Bone marrow (tissue), 2 donors: ENCODE measurements at regions not wholly inside any gene's neighbourhood (a gene's known extent, or its start where the extent isn't known, plus 50 kb on each side); places are given as distances from the start of the nearest gene placed in this dataset.
"Not testable (repeated sequence)": the region's sequence is repeated elsewhere in the genome, so short reads cannot be mapped to it uniquely, and the experiment has no call there.

Source experiments
- DNase-seq, 2 donors: peaks; one replicate each; lab custom pipeline; 2025; lab: John Stamatoyannopoulos, UW

DNA sequence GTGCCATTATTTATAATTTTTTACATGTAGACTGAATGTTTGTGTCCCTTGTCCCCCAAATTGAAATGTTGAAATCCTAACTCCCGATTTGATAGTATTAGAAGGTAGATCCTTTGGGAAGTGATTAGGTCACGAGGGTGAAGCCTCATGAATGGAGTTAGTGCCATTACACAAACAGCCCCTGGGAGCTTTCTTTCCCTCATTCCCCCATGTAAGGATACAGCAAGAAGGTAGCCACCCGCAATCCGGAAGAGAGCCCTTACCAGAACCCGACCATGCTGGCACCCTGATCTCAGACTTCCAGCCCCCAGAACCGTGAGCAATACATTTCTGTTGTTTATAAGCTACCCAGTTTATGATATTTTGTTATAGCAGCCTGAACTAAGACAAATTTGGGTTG, 143.2 kb downstream of the NPIPB5 start:
- DNase-seq = no peak

DNA sequence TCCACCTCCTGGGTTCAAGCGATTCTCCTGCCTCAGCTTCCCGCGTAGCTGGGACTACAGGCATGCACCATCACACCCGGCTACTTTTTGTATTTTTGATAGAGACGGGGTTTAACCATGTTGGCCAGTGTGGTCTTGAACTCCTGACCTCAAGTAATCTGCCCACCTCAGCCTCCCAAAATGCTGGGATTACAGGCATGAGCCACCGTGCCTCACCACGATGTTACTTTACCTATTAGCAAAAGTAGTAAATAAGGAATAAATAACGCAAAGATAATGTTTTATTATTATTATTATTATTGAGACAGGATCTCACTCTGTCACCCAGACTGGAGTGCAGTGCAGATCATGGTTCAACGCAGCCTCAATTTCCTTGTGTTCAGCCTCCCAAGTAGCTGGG, 145.9 kb downstream of the NPIPB5 start:
- not testable (repeated sequence) for DNase-seq

DNA sequence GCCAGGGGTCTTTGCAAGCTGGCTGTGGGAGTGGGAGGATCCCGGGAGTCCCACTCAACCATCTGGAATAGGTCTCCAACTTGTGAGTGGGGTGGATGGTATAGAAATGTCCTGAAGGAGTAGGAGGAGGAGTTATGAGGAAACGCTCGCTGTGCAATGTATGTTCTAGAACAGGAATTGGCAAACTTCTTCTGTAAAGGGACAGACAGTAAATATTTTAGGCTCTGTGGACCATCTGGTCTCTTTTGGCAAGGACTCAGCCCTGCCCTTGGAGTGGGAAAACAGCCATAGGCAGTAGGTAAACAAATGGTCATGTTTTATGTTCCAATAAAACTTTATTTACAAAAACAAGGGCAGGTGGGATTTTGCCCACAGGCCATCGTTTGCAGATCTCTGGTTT, 149.2 kb downstream of the NPIPB5 start:
- DNase-seq = no peak

DNA sequence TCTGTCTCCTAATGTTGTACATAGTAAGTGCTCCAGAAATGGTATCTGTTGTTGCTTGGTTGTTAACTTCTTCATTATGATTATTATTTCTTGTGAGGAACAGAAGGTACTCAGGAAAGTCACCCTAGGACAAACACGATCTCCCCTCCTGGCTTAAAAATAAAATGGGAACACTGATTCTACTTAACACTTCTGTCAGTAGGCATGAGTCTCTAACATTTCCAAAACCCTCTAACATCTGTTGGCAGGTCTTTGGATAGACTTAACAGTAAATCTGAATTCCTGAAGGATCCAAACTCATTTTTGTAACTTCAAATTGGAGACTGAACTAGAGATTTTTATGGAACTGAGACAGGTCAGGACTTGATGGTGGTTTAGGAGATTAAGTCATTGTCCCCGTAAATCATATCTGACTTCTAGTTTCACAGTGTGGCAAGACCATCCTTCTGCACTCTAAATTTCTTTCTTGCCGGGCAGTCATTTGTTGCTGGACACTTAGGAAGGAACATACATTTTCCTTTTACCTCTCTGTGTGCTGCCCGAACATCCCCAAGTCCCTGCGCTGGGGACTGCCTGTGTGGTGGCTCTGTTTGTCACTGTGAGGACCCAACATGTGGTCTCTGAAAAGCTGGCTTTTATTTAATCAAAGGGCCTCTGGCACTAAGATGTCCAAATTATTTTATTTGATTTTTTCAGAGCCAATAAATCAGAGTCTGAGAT, 149.9 kb downstream of the NPIPB5 start:
- no peak for DNase-seq

DNA sequence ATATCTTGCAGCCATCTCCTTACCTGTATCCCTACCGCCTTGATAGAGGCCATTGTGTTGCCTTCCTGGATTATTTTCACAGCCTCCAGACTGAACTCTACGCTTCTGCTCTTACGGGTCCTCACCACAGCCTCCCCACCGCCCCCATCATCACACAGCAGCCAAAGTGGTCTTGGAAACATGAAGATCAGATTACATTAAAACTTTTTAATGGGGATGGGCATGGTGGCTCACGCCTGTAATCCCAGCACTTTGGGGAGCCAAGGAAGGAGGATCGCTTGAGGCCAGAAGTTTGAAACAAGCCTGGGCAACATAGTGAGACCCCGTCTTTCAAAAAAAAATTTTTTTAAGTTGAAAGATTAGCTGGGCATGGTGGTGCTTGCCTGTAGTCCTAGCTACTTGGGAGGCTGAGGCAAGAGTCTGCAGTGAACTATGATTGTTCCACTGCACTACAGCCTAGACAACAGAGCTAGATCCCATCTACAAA, 150.5 kb downstream of the NPIPB5 start:
- no peak for DNase-seq

DNA sequence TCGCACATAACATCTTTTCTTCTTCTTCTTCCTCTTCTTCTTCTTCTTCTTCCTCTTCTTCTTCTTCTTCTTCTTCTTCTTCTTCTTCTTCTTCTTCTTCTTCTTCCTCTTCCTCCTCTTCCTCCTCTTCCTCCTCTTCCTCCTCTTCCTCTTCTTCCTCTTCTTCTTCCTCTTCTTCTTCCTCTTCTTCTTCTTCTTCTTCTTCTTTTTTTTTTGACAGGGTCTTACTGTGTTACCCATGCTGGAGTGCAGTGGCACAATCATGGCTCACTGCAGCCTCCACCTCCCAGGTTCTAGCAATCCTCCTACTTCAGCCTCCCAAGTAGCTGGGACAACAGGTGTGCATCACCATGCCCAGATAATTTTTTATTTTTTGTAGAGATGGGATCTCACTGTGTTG, 151.0 kb upstream of the HS3ST2 start:
- DNase-seq = not testable (repeated sequence)

DNA sequence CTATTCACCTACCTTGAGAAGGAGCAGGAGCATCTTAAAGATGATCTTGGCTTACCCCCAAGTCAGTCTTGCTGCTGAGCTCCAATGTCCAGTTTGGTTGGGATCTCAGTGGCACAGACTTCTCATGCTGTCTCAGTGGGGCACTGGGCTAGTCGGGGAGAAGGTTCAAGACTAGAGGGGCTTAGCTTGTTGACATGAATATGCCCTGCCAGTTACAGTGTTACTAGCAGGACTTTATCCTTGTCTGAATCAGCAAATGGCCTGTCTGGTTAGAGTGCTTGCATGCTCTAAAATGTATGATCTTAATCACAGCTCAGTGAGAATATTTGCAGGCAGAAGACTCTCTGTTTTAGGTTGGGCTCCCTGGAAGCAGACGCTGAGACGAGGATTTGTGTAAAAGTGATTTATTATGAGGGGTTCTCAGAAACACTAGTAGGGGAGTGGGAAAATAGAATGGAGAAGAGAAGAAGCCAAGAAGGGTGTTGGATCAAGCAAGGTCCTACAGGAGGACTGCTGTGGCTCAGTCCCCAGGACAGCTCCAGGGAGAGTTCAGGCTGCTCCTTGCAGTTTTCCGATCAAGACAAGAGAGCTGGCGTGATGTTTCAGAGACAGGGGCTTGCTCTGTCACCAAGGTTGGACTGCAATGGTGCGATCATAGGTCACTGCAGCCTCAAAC, 150.4 kb upstream of the HS3ST2 start:
- no peak for DNase-seq

DNA sequence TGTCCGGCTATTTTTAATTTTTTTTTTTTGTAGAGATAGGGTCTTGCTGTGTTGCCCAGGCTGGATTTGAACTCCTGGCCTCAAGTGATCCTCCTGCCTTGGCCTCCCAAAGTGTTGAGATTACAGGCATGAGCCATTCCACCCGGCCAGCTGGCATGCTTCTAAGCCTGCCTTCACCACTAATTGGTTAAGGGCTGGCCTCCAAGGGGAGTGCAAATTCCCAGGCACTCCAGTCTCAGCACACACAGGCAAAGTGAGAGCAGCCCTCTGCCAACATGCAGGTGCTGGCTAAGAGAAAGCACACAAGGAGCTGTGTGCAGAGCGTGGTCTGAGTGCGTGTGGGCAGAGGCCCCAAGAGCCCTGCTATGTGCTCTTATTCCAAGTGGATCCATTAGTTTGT, 149.8 kb upstream of the HS3ST2 start:
- no peak for DNase-seq

DNA sequence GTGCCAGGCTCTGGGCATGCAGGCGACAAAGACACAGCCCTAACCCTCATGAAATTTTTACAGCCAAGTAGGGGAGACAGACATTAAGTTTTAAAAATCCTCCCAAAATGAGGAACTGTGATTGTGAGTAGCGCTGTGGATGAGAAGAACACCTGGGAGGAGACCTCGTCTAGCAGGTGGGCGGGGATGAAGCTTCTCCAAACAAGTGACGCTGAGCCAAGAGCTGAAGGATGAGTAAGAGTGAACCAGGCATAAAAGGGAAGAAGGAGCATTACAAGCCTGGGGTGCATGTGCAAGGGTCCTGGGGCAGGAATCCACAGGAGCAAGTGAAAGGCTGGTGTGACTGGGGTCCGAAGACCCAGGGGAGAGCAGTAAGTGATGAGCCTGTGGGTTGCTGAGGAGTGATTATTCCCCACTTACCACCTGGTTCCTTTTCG, 149.4 kb upstream of the HS3ST2 start:
- no peak for DNase-seq

DNA sequence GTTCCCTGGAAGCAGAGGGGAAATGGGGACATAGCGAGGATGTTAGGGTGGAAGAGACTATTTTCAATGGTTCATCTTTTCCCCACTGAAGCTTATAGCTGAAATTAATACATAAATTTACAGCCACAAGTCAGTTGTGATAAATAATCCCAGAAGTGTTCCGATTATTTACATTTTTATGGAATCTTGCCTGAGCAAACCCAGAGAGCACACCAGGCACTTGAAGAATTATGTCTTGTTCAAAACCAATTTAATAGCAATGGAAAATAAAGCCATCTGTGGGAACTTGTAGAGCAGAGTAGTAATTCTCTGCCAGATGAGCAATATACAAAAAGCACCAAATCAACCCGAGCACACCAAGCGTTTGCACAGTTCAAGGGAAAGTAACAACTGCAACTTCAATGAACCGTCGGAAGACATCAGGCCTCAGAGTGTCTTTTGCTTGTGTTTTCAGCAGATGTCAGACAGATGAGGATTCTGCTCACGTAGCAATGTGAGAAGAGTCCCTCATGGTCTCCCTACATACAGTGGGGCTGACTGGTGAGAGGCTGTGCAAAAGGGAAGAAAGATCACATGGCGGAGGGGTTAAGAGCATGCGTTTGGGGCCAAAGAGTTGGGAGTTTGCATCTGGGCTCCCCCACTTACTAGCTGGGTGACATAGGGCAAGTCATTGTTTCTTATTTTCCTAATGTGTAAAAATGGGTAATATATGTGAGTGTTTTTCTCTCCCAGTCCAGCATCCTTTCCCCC, 148.7 kb upstream of the HS3ST2 start:
- DNase-seq = no peak

DNA sequence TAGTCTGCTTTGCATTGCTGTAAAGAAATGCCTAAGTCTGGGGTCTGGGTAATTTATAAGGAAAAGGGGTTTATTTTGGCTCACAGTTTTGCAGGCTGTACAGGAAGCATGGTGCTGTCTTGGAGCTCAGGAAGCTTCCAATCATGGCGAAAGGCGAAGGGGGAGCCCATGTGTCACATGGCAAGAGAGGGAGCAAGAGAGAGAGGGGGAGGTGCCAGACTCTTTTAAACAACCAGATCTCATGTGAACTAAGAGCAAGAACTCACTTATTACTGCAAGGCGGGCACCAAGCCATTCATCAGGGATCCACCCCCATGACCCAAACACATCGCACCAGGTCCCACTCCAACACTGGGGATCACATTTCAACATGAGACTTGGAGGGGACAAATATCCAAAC, 148.2 kb upstream of the HS3ST2 start:
- no peak for DNase-seq

DNA sequence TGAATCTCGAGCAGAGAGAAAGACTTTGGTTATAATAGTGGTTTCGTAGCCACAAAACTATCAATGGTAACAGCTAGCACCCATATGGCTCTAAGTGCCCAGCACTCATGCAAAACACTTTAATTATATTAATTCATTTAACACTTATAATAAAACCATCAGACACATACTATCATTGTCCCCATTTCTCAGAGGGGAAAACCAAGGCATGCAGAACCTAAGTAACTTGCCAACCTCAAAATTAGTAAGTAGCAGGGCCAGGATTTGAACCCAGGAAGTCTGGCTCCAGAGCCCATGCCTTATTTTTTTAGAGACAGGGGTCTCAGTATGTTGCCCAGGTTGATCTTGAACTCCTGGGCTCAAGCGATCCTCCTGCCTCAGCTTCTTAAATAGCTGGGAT, 145.6 kb upstream of the HS3ST2 start:
- no peak for DNase-seq

DNA sequence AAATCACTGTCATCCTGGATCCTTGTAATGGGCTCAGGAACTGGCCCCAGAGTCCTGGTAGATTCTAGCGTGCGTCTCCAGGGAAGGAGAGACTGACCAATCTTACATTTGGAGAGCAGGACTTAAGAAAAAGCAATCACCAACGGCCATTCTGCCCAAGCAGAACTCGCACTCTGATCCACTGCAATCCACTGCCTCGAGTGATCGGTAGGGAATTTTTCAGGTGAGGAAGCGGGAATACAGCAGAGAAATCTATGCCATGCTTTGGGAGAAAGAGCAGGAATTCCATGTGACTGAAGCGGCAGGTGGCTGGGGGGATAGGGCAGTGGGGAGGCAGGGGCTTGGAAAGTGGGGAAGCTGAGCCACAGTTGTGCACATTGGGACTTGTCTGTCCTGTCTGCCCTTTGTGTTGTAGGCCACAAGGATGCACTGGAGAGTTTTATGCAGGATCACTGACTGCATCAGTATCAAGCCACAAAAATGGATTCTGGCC, 143.9 kb upstream of the HS3ST2 start:
- no peak for DNase-seq

DNA sequence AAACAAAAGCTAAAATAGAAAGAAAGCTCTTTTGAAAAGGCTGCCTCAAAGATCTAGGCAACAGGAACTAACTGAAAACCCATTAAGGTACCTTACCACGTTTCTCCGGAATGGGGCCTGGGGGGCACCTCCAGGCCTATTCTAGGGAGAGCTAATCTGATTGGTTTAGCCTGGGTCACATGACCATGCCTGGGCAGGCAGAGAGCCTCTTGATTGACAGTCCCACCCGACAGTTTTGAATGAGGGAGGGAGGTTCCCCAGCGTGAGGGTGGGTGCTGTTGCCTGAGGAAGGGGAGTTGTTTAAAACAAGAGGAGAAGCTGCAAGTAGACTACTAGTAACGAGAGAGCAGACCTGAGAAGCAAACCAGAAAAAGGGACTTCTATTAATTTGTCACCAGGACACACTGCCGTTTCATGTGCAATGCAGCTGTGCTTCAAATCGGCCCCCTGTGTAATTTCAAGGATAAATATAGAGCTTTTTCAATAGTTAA, 143.4 kb upstream of the HS3ST2 start:
- DNase-seq = no peak

DNA sequence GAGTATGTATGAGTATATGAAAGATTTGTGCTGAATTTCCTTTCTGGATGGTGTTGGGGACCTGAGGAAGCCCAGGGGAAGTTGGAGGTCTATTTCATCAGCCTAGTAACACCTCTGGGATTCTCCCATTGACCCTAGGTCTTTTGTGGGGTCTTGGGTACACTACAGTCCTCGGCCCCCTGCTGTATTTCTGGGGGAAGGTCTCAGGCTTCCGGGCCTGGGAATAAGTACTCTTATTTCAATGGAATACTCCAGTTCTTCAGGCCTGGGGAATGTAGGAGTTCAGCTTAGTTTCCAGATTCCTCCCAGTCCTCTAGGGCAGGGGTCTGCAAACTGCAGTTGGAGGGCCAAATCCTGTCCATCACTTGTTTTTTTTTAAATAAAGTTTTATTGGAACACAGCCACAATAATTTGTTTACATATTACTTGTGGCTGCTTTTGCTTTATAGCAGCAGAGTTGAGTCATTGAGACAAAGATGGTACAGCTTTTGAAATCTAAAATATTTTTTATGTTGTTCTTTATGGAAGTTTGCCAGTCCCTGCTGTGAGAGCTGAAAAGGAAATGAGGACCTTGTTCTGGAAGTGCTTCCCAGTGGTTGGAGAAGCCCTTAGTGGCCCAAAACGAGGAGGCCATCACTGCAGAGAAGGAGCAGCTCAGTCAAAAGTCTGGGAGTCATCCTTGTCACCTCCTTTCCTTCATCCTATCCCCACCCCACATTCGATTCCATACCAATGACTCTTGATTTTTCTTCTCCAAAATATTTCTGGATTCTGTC, 142.5 kb upstream of the HS3ST2 start:
- DNase-seq = no peak

DNA sequence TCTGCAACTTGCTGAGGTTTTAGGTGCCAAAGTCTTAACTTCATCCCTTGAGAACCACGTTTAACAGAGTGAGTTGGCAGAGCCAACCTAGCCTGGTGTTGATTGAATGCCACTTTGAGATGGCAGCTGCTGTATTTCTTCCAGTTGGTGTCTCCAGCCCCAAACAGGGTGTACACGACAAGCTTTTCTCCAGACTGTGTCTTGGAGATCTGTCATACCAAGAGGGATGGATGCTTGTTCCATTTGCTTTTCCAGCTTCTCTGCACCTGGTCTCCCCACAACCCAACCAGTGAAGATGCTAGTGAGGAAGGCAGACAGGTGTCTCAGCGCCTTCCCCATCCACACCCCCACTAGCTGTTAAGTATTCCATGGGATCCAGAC, 141.1 kb upstream of the HS3ST2 start:
- no peak for DNase-seq

DNA sequence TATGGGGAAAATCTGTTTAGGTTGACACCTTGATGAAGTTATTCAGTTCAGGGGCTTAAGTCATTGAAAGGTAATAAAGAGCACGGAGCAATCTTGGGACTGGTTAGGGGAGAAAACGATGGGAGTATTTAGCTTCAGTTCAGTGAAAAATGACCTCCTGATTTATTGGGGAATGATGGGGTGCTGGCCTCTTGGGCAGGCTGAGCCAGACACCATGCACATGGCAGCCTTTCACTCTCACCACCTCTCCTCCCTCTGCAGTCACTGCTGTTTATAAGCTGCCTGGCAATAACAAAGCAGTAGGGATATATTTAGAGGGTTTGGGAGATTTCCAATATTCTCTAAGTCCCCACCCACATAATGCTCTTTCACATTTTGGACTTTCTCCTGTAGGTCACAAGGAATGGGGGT, 140.5 kb upstream of the HS3ST2 start:
- no peak for DNase-seq

DNA sequence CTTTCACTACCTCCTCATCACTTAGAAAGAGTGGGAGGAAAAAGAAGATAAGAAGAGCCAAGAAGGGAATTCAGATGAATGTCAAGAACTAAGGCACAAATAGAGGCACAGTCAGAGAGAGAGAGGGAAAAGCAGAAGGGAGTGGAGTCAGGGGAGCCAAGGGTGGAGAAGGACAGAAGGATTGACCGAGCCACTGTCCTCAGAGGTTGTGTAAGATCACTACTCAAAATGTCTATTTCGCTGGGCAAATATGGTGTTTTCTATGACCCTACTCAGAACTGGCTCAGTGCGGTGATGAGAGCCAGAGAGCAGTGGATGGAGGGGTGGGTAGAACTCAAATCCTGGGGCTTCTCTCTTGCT, 139.2 kb upstream of the HS3ST2 start:
- no peak for DNase-seq

DNA sequence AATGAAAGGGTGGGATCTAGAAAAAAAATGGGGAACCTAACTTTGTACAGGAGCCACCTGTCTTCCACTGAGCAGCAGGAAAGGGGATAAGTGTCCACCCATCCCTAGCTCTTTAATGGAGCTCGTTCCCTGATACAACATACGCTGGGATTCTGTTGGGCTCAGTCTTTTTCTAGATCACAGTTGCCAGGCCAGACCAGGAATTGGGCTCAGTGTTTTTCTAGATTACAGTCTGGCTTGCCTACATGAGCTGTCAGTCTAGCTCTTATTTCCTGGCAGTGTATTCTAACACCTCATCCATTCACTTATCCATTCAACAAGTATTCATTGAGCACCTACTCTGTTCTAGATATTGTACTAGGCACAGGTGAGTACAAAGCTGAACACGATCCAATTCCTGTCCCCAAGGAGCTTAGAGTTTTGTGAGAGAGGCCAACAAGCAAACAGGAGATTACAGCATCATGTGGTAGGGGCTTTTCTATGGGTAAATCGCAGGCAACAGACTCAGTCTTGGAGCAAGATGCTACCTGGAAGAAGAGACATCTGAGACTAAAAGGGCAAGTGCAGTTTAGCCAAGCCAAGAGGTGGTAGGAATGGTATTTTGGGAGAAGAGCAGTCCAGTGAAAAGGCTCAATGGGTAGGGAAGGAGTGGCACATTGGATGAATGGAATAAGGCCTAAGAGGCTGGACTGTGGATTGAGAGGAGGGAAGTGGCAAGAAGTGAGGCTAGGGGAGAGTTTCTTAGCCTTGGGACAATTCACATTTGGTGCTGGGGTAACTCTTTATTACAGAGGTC, 138.0 kb upstream of the HS3ST2 start:
- DNase-seq = no peak

DNA sequence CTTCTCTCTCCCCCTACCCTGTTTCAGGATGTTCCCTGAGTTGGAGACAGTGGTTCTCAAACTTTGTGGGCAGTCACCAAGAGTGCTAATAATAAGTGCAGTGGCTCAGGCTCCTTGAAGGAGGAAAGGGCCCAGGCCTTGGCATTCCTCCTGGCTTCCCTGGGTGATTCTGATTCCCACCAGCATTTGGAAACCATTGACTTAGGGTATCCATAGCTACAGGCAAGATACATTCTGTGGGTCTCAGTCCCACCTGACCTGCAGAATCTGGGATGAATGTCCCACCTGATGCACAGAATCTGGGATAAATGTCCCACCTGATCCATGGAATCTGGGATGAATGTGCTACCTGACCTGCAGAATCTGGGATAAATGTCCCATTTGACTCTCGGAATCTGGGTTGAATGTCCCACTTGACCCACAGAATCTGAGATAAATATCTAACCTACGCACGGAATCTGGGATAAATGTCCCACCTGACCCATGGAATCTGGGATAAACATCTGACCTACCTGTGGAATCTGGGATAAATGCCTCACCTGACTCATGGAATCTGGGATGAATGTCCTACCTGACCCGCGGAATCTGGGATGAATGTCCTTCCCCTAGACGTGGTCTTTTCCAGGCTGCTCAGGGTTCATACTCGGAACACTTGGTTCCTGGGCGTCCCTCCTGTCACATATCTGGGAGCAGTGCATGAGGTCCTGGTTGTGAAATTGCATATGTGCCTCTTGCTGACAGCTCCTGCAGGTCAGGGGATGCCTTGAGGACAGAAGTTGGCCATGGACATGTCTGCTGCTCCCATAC, 136.7 kb upstream of the HS3ST2 start:
- no peak for DNase-seq
